ENCODE measurements at regions not wholly inside any gene's neighbourhood (a gene's known extent, or its start where the extent isn't known, plus 50 kb on each side); places are given as distances from the start of the nearest gene placed in this dataset.
A peak's percentile ranks its signal among the peaks of the same experiment; 100 is the strongest.

DNA sequence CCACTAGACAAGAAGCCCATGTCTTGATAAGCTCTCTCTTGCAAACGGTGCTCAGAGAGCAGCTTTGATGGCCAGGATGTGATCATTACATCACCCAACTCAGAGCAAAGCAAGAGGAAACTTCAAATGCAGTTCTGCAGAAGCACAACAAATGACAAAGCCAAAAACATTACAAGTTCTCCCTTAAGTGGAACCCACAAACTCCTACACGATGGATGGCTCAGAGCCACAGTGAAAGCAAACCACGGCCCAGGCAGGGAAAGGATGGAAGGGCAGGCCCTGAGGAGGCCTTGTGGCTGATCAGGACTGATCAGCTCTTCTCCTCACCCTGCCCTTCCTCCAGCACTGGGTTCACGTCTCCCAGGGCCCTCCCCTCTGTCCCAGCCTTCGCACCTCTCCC, 326.4 kb downstream of the EIPR1 start:
- 0 out of 2 replicates have a peak overlapping the region, but pooled peaks have one; percentile 5 for H3K4me2 ChIP-seq
- no peaks in the 10 kb centered on the region for H3K27me3 ChIP-seq
- no peaks in the 10 kb centered on the region for H4K20me1 ChIP-seq
- H3K9me3 ChIP-seq, result no peaks in the 10 kb centered on the region
- no peak for TF ChIP-seq Cebpa-rat (IDR thresholded peaks at IDR 0.05)
- H3K9ac ChIP-seq, result no peak overlapping the region
- H3K27ac ChIP-seq, result no peak overlapping the region
- H3K4me1 ChIP-seq, result peaks cover 7% of the 10 kb centered on the region; the same call in 1 of the 2 replicates
- H3K36me3 ChIP-seq, result no peaks in the 10 kb centered on the region
- H3K4me3 ChIP-seq, result no peak overlapping the region

DNA sequence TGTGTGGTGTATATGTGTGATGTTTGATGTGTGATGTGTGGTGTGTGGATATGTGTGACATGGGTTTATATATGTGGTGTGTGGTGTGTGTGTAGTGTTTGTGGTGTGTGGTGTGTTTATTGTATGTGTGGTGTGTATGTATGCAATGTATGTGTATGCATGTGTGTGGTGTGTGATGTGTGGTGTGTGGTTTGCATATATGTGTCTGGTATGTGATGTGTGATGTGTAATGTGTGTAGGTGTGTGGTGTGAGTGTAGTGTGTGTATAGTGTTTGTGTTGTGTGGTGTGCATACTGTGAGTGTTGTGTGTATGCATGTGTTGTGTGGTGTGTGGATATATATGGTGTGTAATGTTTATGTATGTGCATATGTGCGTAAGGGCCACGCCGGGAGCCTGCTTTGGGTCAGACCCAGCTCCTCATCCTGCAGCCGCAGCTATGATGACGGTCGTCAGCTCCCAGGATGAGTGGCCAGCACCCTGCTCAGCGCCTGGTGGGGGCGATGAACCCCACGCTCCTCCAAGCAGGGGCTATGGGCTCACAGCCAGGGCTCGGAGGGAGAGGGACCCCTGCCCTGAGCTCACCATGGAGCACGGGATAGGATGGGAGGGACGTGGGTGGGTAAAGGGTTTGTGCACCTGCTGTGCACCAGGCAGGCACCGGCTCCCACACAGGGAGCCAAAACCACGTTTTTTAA, 331.3 kb downstream of the EIPR1 start:
- Histone ChIP-seq H3K4me2 (no peak overlapping the region), H4K20me1 (no peaks in the 10 kb centered on the region), H3K27ac (no peak overlapping the region), H3K9me3 (no peaks in the 10 kb centered on the region), H3K4me1 (peaks cover 44% of the 10 kb centered on the region), H3K9ac (no peak overlapping the region), H3K27me3 (peaks cover 9% of the 10 kb centered on the region), H3K4me3 (no peak overlapping the region), H3K36me3 (no peaks in the 10 kb centered on the region)
- TF ChIP-seq Cebpa-rat (IDR thresholded peaks at IDR 0.05), result no peak

DNA sequence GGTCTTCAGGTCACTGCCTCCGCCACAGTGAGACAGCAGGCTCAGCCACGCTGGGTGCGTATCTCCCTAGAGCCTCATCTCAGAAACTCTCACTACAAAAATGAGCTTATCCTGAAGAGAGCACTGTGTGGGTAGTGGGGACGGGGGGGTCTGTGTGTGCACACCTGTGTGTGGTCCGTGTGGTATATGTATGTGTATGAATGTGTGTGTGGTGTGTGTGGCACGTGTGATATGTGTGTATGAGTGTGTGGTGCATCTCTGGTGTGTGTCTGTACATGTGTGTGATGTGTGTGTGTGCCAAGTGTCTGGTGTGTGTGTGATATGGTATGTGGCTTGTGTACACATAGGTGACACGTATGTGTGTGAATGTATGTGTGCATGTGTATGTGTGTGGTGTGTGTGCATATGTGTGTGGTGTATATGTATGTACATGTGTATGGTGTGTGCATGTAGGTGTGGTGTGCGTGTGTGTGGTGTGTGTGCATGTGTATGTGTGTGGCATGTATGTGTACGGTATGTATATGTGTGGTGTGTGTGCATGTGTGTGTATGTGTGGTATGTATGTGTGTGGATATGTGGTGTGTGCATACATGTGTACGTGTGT, 332.2 kb downstream of the EIPR1 start:
- Histone ChIP-seq H3K27me3 (peaks cover 9% of the 10 kb centered on the region), H4K20me1 (no peaks in the 10 kb centered on the region), H3K9ac (no peak overlapping the region), H3K27ac (no peak overlapping the region), H3K4me1 (peaks cover 48% of the 10 kb centered on the region), H3K4me2 (no peak overlapping the region), H3K36me3 (no peaks in the 10 kb centered on the region), H3K4me3 (no peak overlapping the region), H3K9me3 (no peaks in the 10 kb centered on the region)
- TF ChIP-seq Cebpa-rat (IDR thresholded peaks at IDR 0.05), result no peak

GRCh38 chr2:3044587-3045317, 332.9 kb downstream of the EIPR1 start:
- H3K36me3 ChIP-seq, result no peaks in the 10 kb centered on the region
- peak overlapping the region; percentile 20; the same call in 1 of the 2 replicates for H3K4me2 ChIP-seq
- H3K4me1 ChIP-seq, result peaks cover 54% of the 10 kb centered on the region
- no peak overlapping the region for H3K4me3 ChIP-seq
- TF ChIP-seq Cebpa-rat (IDR thresholded peaks at IDR 0.05), result no peak
- no peaks in the 10 kb centered on the region for H3K9me3 ChIP-seq
- no peak overlapping the region for H3K9ac ChIP-seq
- no peak overlapping the region for H3K27ac ChIP-seq
- H3K27me3 ChIP-seq, result peaks cover 9% of the 10 kb centered on the region
- no peaks in the 10 kb centered on the region for H4K20me1 ChIP-seq

DNA sequence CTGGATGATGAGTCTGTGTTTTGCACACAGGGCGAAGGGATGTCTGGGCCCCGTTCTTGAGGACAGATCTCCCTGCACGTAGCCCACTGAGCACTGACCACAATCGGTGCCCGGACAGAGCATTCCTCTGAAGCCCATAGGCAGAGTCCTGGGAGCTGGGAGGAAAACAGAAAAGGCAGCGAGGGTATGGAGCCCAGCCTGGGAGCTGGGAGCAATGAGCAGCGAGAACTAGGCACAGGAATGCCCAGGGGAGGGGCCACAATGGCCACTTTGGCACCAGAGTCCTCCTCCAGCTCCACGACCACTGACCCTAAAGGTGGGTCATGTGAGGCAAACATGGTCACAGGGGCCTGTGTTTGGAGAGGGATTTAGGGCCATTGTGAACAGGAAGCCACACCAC, 333.9 kb downstream of the EIPR1 start:
- no peak overlapping the region for H3K27ac ChIP-seq
- H3K4me3 ChIP-seq, result no peak overlapping the region
- no peak overlapping the region for H3K9ac ChIP-seq
- peaks cover 54% of the 10 kb centered on the region for H3K4me1 ChIP-seq
- H4K20me1 ChIP-seq, result no peaks in the 10 kb centered on the region
- no peaks in the 10 kb centered on the region for H3K36me3 ChIP-seq
- no peak for TF ChIP-seq Cebpa-rat (IDR thresholded peaks at IDR 0.05)
- H3K4me2 ChIP-seq, result peak overlapping the region; percentile 98; the same call in 1 of the 2 replicates
- peaks cover 9% of the 10 kb centered on the region for H3K27me3 ChIP-seq
- 0 out of 2 replicates have a peak, but pooled peaks cover 2% of the 10 kb centered on the region for H3K9me3 ChIP-seq

- no peaks in the 10 kb centered on the region for H3K36me3 ChIP-seq
- H3K27ac ChIP-seq, result peak overlapping the region; percentile 82
- 0 out of 2 replicates have a peak overlapping the region, but pooled peaks have one; percentile 55 for H3K4me3 ChIP-seq
- H3K27me3 ChIP-seq, result peaks cover 9% of the 10 kb centered on the region
- TF ChIP-seq Cebpa-rat (IDR thresholded peaks at IDR 0.05), result no peak
- 0 out of 2 replicates have a peak, but pooled peaks cover 7% of the 10 kb centered on the region for H3K9me3 ChIP-seq
- H3K9ac ChIP-seq, result peak overlapping the region; percentile 62; the same call in 1 of the 2 replicates
- no peaks in the 10 kb centered on the region for H4K20me1 ChIP-seq
- H3K4me1 ChIP-seq, result peaks cover 54% of the 10 kb centered on the region
- H3K4me2 ChIP-seq, result peak overlapping the region; percentile 98
Observed at GRCh38 chr2:3042601-3043585, 334.7 kb downstream of the EIPR1 start.

- no peaks in the 10 kb centered on the region for H4K20me1 ChIP-seq
- no peak for TF ChIP-seq Cebpa-rat (IDR thresholded peaks at IDR 0.05)
- peaks cover 9% of the 10 kb centered on the region for H3K27me3 ChIP-seq
- H3K9me3 ChIP-seq, result 0 out of 2 replicates have a peak, but pooled peaks cover 7% of the 10 kb centered on the region
- H3K27ac ChIP-seq, result peak overlapping the region; percentile 82
- H3K4me2 ChIP-seq, result peak overlapping the region; percentile 98
- H3K4me1 ChIP-seq, result peaks cover 54% of the 10 kb centered on the region
- H3K4me3 ChIP-seq, result peak overlapping the region; percentile 55
- H3K9ac ChIP-seq, result peak overlapping the region; percentile 62
- no peaks in the 10 kb centered on the region for H3K36me3 ChIP-seq
Observed at GRCh38 chr2:3041841-3042600, 335.6 kb downstream of the EIPR1 start.

GRCh38 chr2:3041246-3041645, 336.4 kb downstream of the EIPR1 start:
- no peak for TF ChIP-seq Cebpa-rat (IDR thresholded peaks at IDR 0.05)
- no peaks in the 10 kb centered on the region for H3K36me3 ChIP-seq
- peaks cover 9% of the 10 kb centered on the region for H3K27me3 ChIP-seq
- no peaks in the 10 kb centered on the region for H4K20me1 ChIP-seq
- peak overlapping the region; percentile 82; the same call in 1 of the 2 replicates for H3K27ac ChIP-seq
- peak overlapping the region; percentile 98 for H3K4me2 ChIP-seq
- H3K4me3 ChIP-seq, result 0 out of 2 replicates have a peak overlapping the region, but pooled peaks have one; percentile 11
- H3K4me1 ChIP-seq, result peaks cover 54% of the 10 kb centered on the region
- peaks cover 13% of the 10 kb centered on the region; the same call in 1 of the 2 replicates for H3K9me3 ChIP-seq
- H3K9ac ChIP-seq, result peak overlapping the region; percentile 10; the same call in 1 of the 2 replicates
